Keratinocyte (primary cell): ENCODE measurements at regions not wholly inside any gene's neighbourhood (a gene's known extent, or its start where the extent isn't known, plus 50 kb on each side); places are given as distances from the start of the nearest gene placed in this dataset.

Experiments
- CTCF ChIP-seq, 3 experiments: IDR thresholded peaks in 1 of 3; conservative IDR thresholded peaks in 1 of 3; optimal IDR thresholded peaks in 1 of 3; 2 replicates in 2 of 3; 3 replicates in 1 of 3; pipeline versions ENCODE3 to v1.5.1; 2011; ENCODE audit warnings: low read length in 3 of 3, mild to moderate bottlenecking in 3 of 3, moderate library complexity in 2 of 3, control low read depth in 1 of 3, inconsistent platforms in 1 of 3; ENCODE audit not compliant: insufficient read depth in 2 of 3; ENCODE audit errors: extremely low read depth in 1 of 3
- EZH2 ChIP-seq: IDR thresholded peaks from one replicate; pipeline ENCODE4 v1.6.1; 2012; ENCODE audit warnings: inconsistent platforms, mild to moderate bottlenecking, low read length, moderate library complexity

GRCh38 chr7:69002416-69002815, 595.9 kb upstream of the AUTS2 start:
- TF ChIP-seq CTCF (optimal IDR thresholded peaks at IDR 0.05 in 1 of 3, IDR thresholded peaks at IDR 0.05 in 1 of 3, conservative IDR thresholded peaks at IDR 0.05 in 1 of 3; ENCODE audit: extremely low read depth in 1 of 3, insufficient read depth in 2 of 3, low read length in 3 of 3) = no peak
- no peak for TF ChIP-seq EZH2
